HAP-1 (cell line): ENCODE measurements at regions not wholly inside any gene's neighbourhood (a gene's known extent, or its start where the extent isn't known, plus 50 kb on each side); places are given as distances from the start of the nearest gene placed in this dataset.
"Not testable (repeated sequence)": the region's sequence is repeated elsewhere in the genome, so short reads cannot be mapped to it uniquely, and the experiment has no call there.

ENCODE experiments used
- DNase-seq, 2 experiments: peaks; one replicate each; pipeline ENCODE4 v3.0.0-alpha.2; 2016 to 2020; ENCODE audit warnings: low spot score in 2 of 2
- H3K27me3 ChIP-seq: fragments of 250-450 bp; sonication (Bioruptor Pico); 2 replicates; pipeline ENCODE4 v1.5.1; 2020; ENCODE audit warnings: low read depth, mild to moderate bottlenecking, moderate library complexity
- H3K36me3 ChIP-seq: fragments of 250-450 bp; sonication (Bioruptor Pico); replicated peaks from 2 replicates; pipeline ENCODE4 v1.5.1; 2020; ENCODE audit warnings: mild to moderate bottlenecking
- H3K4me1 ChIP-seq: fragments of 250-450 bp; sonication (Bioruptor Pico); 2 replicates; pipeline ENCODE4 v1.5.1; 2020; ENCODE audit warnings: mild to moderate bottlenecking
- H3K4me3 ChIP-seq: fragments of 250-450 bp; sonication (Bioruptor Pico); 2 replicates; pipeline ENCODE4 v1.5.1; 2020; ENCODE audit warnings: mild to moderate bottlenecking, moderate library complexity
- H3K9me3 ChIP-seq: fragments of 250-450 bp; sonication (Bioruptor Pico); 2 replicates; pipeline ENCODE4 v1.5.1; 2020; ENCODE audit warnings: mild to moderate bottlenecking, moderate library complexity
- in situ Hi-C: fragments of 300-500 bp; cut with MboI; formaldehyde crosslinking; loops from 3 replicates; pipeline ENCODE4 v1.14.3; 2020; ENCODE audit warnings: low sequenced_read_pairs, inconsistent platforms, mixed read lengths

DNA sequence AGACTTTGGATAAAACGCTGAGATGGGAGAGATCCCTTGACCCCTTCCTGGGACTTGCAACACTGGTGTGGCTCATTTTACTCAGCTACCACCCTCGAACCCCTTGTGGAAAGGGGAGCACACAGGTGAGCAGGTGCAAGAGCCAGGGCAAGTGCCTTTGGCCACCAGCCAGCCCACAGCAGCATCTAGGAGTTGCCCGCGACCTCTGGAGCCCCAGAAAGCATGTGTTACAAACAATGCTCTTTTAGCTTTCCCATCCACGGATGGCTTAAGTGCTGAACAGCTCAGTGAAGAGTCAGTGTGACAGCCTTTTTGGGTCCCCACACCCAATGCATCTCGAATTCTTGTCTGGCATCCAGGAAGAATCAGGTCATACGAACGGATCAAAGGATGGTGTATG lies 197.8 kb downstream of the MEMO1 start:
- Histone ChIP-seq H3K9me3 (no peaks in the 10 kb centered on the region), H3K36me3 (no peaks in the 10 kb centered on the region)
- in situ Hi-C loops = no loop called here

DNA sequence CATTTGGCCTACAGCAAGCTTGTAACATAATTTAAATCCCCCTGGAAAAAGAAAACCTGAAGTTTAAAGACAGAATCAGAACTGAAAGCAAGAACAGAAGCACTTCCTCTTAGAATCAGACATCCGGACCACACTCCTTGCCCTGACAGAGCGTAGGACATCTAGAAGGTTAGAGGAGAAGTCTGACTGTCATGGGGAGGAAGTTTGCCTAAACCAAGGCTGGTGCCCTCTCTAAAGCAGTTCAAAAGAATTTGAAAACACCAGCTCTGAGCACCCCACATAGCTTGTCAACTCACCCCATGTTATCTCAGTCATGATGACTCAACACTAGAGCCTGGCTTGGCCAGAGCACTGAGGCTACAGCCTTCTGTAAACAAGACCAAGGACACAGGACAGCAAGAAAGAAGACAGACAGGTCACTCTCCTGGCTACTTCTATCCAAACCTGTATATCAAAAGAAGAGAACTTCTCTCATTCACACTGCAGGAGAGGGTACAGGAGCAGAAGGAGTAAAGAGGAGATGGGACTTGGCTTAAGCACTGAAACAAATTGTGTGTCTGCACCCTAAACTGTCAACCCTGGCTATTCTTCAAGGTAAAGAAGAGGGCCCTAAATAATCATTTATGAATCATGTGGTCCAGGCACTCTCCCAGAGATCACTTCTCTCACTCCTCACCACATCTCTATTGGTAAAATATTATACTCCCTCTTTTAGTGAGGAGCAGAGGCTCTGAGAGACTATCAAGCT lies 198.6 kb downstream of the MEMO1 start:
- H3K9me3 ChIP-seq = no peaks in the 10 kb centered on the region
- H3K4me3 ChIP-seq = no peak overlapping the region
- H3K36me3 ChIP-seq = no peaks in the 10 kb centered on the region
- no peak for DNase-seq
- in situ Hi-C loops = no loop called here
- H3K27me3 ChIP-seq = no peaks in the 10 kb centered on the region
- H3K4me1 ChIP-seq = no peaks in the 10 kb centered on the region

More for the DNA sequence above, 197.8 kb downstream of the MEMO1 start:
- Histone ChIP-seq H3K4me1 (no peaks in the 10 kb centered on the region), H3K4me3 (no peak overlapping the region), H3K27me3 (no peaks in the 10 kb centered on the region)
- DNase-seq = no peak

DNA sequence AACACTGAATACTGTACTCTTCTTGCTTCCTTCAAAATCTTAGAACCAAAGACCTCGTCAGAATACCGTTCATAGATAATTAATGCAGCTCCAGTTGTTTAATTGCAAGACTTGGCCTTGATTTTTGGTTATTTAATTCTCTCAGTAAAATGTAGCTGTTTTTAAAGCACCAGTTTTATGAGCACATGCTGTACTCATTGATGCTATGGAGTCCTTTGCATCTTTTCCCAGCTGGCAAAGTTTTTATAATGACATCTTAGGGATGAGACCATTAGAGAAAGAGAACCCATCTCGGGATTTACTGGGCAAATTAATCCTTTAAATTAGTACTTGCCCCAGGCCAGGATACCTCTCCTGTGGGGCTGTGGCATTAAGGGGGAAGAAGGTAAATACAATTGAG lies 199.3 kb downstream of the MEMO1 start:
- H3K4me3 ChIP-seq = no peak overlapping the region
- no peaks in the 10 kb centered on the region for H3K36me3 ChIP-seq
- DNase-seq = no peak
- H3K4me1 ChIP-seq = no peaks in the 10 kb centered on the region
- no peaks in the 10 kb centered on the region for H3K9me3 ChIP-seq
- no peaks in the 10 kb centered on the region for H3K27me3 ChIP-seq
- in situ Hi-C loops = no loop called here

DNA sequence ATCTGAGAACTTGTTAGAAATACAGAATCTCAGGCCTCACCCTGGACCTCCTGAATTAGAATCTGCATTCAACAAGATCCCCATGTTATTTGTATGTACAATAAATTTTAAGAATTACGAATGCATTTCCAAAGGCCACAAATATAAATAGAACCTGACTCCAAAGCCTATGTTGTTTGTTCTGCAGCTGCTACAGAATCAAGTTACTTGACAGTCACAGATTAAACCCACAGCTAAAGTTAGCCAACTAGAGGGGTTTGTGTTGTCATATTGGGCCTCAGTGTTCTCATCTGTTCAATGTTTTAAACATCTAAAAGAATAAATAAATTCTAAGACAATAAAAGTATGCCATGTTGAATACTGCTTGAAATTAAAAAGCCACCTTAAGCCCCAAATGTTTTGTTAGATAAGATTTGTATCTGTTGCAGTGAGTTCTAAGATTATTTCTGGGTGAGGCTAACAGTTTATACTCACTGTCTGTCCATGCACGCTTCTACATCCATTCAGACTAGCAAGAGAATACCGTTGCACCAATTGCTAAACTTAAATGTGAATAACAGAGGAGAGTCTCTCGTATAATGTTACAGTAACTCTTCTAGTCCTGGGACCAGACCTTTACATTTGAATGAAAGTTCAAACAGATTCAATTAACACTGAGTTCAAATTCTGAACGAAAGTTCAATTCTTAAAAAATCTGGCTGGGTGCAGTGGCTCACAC lies 200.4 kb downstream of the MEMO1 start:
- no peak for DNase-seq
- in situ Hi-C loops = no loop called here
- H3K9me3 ChIP-seq = no peaks in the 10 kb centered on the region
- no peaks in the 10 kb centered on the region for H3K36me3 ChIP-seq
- H3K4me1 ChIP-seq = no peaks in the 10 kb centered on the region
- H3K27me3 ChIP-seq = no peaks in the 10 kb centered on the region
- H3K4me3 ChIP-seq = no peak overlapping the region

DNA sequence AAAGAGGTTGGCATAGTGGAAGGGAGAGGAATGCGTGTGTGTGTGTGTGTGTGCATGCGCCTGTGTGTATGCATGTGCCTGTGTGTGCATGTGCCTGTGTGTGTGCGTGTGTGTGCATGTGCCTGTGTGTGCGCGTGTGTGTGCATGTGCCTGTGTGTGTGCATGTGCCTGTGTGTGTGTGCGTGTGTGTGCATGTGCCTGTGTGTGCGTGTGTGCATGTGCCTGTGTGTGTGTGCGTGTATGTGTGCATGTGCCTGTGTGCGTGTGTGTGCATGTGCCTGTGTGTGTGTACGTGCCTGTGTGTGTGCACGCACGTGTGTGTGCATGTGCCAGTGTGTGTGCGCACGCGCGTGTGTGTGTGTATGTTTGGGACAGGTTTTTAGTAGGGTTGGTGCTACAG lies 205.1 kb downstream of the MEMO1 start:
- Histone ChIP-seq H3K36me3 (no peaks in the 10 kb centered on the region), H3K9me3 (no peaks in the 10 kb centered on the region), H3K27me3 (no peaks in the 10 kb centered on the region), H3K4me3 (no peak overlapping the region), H3K4me1 (no peaks in the 10 kb centered on the region)
- in situ Hi-C loops = no loop called here
- no peak for DNase-seq

DNA sequence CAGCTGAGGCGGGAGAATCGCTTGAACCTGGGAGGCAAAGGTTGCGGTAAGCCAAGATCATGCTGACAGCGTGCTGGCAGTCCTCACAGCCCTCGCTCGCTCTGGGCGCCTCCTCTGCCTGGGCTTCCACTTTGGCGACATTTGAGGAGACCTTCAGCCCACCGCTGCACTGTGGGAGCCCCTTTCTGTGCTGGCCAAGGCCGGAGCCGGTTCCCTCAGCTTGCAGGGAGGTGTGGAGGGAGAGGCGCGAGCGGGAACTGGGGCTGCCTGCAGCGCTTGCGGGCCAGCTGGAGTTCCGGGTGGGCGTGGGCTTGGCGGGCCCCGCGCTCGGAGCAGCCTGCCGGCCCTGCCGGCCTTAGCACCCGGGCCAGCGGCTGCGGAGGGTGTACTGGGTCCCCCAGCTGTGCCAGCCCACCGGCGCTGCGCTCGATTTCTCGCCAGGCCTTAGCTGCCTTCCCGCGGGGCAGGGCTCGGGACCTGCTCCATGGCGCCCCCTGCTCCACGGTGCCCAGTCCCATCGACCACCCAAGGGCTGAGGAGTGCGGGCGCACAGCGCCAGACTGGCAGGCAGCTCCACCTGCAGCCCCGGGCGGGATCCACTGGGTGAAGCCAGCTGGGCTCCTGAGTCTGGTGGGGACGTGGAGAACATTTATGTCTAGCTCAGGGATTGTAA lies 207.2 kb downstream of the MEMO1 start:
- H3K4me3 ChIP-seq, H3K36me3 ChIP-seq, in situ Hi-C loops, H3K9me3 ChIP-seq, H3K4me1 ChIP-seq, H3K27me3 ChIP-seq, DNase-seq: not testable (repeated sequence)

DNA sequence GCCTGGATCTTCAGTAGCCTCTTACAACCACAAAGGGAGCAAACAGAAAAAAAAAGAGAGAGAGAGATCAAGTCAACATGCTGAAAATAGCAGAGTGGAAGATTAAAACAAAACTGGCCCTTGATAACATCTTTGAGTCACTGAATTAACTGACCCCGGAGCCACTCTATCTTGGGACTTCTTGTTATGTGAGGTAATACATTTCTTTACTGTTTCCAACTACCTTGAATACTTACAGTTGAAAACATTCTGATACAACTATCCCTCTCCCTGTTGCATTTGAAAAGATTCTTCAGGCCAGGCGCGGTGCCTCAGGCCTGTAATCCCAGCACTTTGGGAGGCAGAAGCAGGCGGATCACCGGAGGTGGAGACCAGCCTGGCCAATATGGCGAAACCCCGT lies 208.1 kb downstream of the MEMO1 start:
- Histone ChIP-seq H3K9me3 (no peaks in the 10 kb centered on the region), H3K4me3 (no peak overlapping the region), H3K4me1 (no peaks in the 10 kb centered on the region), H3K36me3 (no peaks in the 10 kb centered on the region), H3K27me3 (no peaks in the 10 kb centered on the region)
- no peak for DNase-seq
- in situ Hi-C loops = no loop called here

DNA sequence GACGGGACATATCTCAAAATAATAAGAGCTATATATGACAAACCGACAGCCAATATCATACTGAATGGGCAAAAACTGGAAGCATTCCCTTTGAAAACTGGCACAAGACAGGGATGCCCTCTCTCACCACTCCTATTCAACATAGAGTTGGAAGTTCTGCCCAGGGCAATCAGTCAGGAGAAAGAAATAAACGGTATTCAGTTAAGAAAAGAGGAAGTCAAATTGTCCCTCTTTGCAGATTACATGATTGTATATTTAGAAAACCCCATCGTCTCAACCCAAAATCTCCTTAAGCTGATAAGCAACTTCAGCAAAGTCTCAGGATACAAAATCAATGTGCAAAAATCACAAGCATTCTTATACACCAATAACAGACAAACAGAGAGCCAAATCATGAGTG lies 211.5 kb downstream of the MEMO1 start:
- H3K36me3 ChIP-seq, H3K27me3 ChIP-seq, in situ Hi-C loops, H3K4me3 ChIP-seq, H3K9me3 ChIP-seq, H3K4me1 ChIP-seq, DNase-seq: not testable (repeated sequence)

DNA sequence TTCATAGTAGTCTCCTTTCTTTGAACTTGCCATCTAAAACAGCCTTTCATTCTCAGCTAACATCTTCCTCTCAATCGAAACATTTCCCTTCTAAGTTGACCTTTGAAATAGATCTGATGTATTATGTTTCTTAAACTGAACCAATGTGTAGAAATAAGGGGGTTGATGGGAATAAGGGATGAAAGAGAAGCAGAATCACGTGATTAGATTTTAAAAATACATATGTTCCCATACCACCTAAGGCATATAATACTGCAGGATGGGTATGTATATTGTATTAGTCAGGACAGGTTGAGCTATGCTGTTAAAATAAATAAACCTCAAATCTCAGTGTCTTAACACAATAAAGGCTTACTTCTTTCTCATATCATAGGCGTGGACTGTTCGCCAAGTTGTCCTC lies 207.5 kb upstream of the SRD5A2 start:
- no peak for DNase-seq
- H3K27me3 ChIP-seq = no peaks in the 10 kb centered on the region
- H3K9me3 ChIP-seq = no peaks in the 10 kb centered on the region
- no peak overlapping the region for H3K4me3 ChIP-seq
- H3K4me1 ChIP-seq = no peaks in the 10 kb centered on the region
- in situ Hi-C loops = no loop called here
- H3K36me3 ChIP-seq = no peaks in the 10 kb centered on the region

DNA sequence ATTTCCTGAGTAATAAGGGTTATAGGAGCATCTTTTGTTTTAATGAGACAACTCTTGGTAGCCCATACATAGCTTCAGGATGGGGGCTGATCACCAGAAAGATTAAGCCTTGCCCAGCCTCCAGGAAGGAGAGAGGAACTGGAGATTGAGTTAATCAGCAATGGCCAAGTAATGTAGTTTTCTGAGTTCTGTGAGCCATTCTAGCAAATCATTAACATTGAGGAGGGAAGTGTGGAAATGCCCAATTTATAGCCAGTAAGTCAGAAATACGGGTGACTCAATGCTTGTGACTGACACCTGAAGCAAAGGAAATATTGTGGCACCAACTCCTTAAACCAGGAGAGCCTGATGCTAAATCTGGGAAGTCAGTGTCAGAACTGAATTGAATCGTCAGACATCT lies 205.1 kb upstream of the SRD5A2 start:
- Histone ChIP-seq H3K4me3 (no peak overlapping the region), H3K36me3 (no peaks in the 10 kb centered on the region), H3K27me3 (no peaks in the 10 kb centered on the region), H3K9me3 (no peaks in the 10 kb centered on the region), H3K4me1 (no peaks in the 10 kb centered on the region)
- DNase-seq = no peak
- in situ Hi-C loops = no loop called here

DNA sequence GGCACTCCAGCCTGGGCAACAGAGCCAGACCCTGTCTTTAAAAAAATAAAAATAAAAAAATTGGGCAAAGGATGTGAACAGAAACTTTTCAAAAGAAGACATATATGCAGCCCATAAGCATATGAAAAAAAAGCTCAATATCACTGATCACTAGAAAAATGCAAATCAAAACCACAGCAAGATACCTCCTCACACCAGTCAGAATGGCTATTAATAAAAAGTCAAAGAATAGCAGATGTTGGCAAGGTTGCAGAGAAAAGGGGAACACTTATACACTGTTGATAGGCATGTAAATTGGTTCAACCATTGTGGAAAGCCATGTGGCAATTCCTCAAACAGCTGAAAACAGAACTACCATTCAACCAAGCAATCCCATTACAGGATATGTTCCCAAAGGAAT lies 204.1 kb upstream of the SRD5A2 start:
- Histone ChIP-seq H3K4me1 (no peaks in the 10 kb centered on the region), H3K27me3 (no peaks in the 10 kb centered on the region), H3K36me3 (no peaks in the 10 kb centered on the region), H3K4me3 (no peak overlapping the region), H3K9me3 (no peaks in the 10 kb centered on the region)
- DNase-seq = no peak
- in situ Hi-C loops = no loop called here

DNA sequence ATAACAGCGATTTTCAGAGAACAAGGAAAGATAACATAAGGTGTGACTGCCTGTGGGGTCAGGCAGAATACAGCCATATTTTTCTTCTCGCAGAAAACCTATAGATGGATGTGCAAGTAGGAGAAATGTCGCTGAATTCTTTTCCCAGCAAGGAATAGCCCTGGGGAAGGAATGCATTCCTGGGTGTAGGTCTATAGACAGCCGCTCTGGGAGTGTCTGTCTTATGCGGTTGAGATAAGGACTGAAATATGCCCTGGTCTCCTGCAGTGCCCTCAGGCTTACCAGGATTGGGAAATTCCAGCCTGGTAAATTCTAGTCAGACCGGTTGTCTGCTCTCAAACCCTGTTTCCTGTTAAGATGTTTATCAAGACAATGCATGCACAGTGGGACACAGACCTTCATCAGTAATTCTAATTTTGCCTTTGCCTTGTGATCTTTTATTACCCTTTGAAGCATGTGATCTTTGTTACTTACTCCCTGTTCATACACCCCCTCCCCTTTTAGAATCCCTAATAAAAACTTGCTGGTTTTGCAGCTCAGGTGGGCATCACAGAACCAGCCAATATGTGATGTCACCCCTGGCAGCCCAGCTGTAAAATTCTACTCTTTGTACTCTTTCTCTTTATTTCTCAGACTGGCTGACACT lies 202.8 kb upstream of the SRD5A2 start:
- H3K27me3 ChIP-seq, H3K36me3 ChIP-seq, H3K9me3 ChIP-seq, in situ Hi-C loops, DNase-seq, H3K4me3 ChIP-seq, H3K4me1 ChIP-seq: not testable (repeated sequence)

DNA sequence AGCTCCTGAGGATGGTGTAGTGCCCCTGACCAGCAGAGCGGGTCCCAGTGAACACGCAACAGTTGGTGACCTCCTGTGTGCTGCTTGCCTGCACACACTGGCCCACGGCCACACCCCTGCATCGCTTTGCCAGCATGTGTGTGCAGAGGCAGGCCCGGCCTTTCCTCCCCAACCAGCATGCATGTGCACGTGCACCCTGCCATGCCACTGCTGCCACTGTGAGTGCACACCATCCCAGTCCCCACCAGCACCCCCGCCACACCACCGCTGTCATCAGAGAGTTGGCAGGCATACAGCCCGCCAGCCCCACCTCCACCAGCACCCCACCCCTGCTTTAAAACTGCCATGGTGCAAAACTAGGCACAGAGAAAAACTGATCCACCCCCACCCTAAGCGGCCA lies 197.4 kb upstream of the SRD5A2 start:
- Histone ChIP-seq H3K27me3 (no peaks in the 10 kb centered on the region; the same call in 1 of the 2 replicates), H3K4me3 (no peak overlapping the region), H3K9me3 (no peaks in the 10 kb centered on the region), H3K4me1 (no peaks in the 10 kb centered on the region), H3K36me3 (no peaks in the 10 kb centered on the region)
- in situ Hi-C loops = no loop called here
- no peak for DNase-seq

DNA sequence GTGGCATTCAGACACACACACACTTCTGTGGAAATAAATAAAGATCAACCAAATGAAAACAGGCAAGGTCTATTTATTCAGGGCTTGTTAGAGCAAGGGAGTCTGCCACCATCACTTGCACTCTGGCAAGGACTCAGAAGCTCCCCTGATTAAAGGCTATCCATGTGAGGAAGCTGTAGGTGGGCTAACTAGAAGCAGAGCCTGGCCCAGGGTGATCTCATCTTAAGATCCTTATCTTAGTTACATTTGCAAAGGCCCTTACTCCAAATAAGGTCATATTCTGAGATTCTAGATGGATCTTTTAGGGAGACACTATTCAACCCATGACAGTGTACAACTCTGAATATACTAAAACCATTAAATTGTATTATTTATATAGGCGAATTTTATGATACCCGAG lies 190.0 kb upstream of the SRD5A2 start:
- in situ Hi-C loops = no loop called here
- no peaks in the 10 kb centered on the region for H3K9me3 ChIP-seq
- H3K27me3 ChIP-seq = no peaks in the 10 kb centered on the region
- DNase-seq = no peak
- no peak overlapping the region for H3K4me3 ChIP-seq
- H3K36me3 ChIP-seq = no peaks in the 10 kb centered on the region
- no peaks in the 10 kb centered on the region for H3K4me1 ChIP-seq
